HFF-Myc (cell line): ENCODE measurements at regions not wholly inside any gene's neighbourhood (a gene's known extent, or its start where the extent isn't known, plus 50 kb on each side); places are given as distances from the start of the nearest gene placed in this dataset.

Experiments
- DNase-seq: peaks from one replicate; pipeline ENCODE4 v3.0.0-alpha.2; 2011; ENCODE audit warnings: low read depth; ENCODE audit errors: extremely low read depth
- H3K4me3 ChIP-seq: replicated peaks from 2 replicates; pipeline ENCODE4 v1.5.1; 2011; ENCODE audit warnings: low read depth, mild to moderate bottlenecking, control low read depth, low read length
- CTCF ChIP-seq: IDR thresholded peaks from 2 replicates; pipeline ENCODE4 v1.5.1; 2012; ENCODE audit warnings: mild to moderate bottlenecking, low read depth, low read length, control low read depth; ENCODE audit errors: missing control alignments

- H3K4me3 ChIP-seq = no peak overlapping the region
- TF ChIP-seq CTCF = no peak
- DNase-seq = no peak
Observed at GRCh38 chr5:128591598-128592455, 53.8 kb upstream of the FBN2 start.

- no peak overlapping the region for H3K4me3 ChIP-seq
- no peak for DNase-seq
- TF ChIP-seq CTCF = no peak
Observed at GRCh38 chr5:128596071-128596470, 58.0 kb upstream of the FBN2 start.

GRCh38 chr5:128597156-128597555 lies 59.1 kb upstream of the FBN2 start:
- no peak for TF ChIP-seq CTCF
- no peak overlapping the region for H3K4me3 ChIP-seq
- no peak for DNase-seq

GRCh38 chr5:128613128-128613527 lies 75.1 kb upstream of the FBN2 start:
- no peak for DNase-seq
- TF ChIP-seq CTCF = no peak
- no peak overlapping the region for H3K4me3 ChIP-seq

GRCh38 chr5:128613766-128614165 lies 75.7 kb upstream of the FBN2 start:
- no peak for DNase-seq
- no peak overlapping the region for H3K4me3 ChIP-seq
- TF ChIP-seq CTCF = no peak

- no peak for TF ChIP-seq CTCF
- H3K4me3 ChIP-seq = no peak overlapping the region
- no peak for DNase-seq
Observed at GRCh38 chr5:128615578-128615977, 77.5 kb upstream of the FBN2 start.
